D341Med (cell line): ENCODE measurements at regions not wholly inside any gene's neighbourhood (a gene's known extent, or its start where the extent isn't known, plus 50 kb on each side); places are given as distances from the start of the nearest gene placed in this dataset.

Source experiments
- DNase-seq: peaks from one replicate; pipeline ENCODE4 v3.0.0; 2012; ENCODE audit warnings: low spot score

GRCh38 chr18:24941174-24941951, 410.6 kb downstream of the ZNF521 start:
- DNase-seq: no peak

- no peak for DNase-seq
Measured at GRCh38 chr18:24942144-24942543, 409.8 kb downstream of the ZNF521 start.

GRCh38 chr18:24947521-24948305, 404.3 kb downstream of the ZNF521 start:
- no peak for DNase-seq

- DNase-seq: no peak
Measured at GRCh38 chr18:24949908-24950307, 402.1 kb downstream of the ZNF521 start.

GRCh38 chr18:24954341-24954740, 397.6 kb downstream of the ZNF521 start:
- no peak for DNase-seq

- DNase-seq: no peak
Measured at GRCh38 chr18:24958001-24958400, 394.0 kb downstream of the ZNF521 start.

- DNase-seq: no peak
Measured at GRCh38 chr18:24959051-24959476, 392.9 kb downstream of the ZNF521 start.

- no peak for DNase-seq
Measured at GRCh38 chr18:24964216-24964615, 387.8 kb downstream of the ZNF521 start.

- DNase-seq: no peak
Measured at GRCh38 chr18:24968238-24968775, 383.7 kb downstream of the ZNF521 start.

- DNase-seq: no peak
Measured at GRCh38 chr18:24972577-24972976, 379.4 kb downstream of the ZNF521 start.

GRCh38 chr18:24974431-24974830, 377.5 kb downstream of the ZNF521 start:
- DNase-seq: no peak

GRCh38 chr18:24975496-24976372, 376.2 kb downstream of the ZNF521 start:
- DNase-seq: no peak

- DNase-seq: no peak
Measured at GRCh38 chr18:24976502-24976901, 375.5 kb downstream of the ZNF521 start.

GRCh38 chr18:24979235-24979634, 372.7 kb downstream of the ZNF521 start:
- DNase-seq: no peak

- DNase-seq: no peak
Measured at GRCh38 chr18:24982831-24983230, 369.1 kb downstream of the ZNF521 start.

GRCh38 chr18:24983566-24984139, 368.3 kb downstream of the ZNF521 start:
- no peak for DNase-seq

GRCh38 chr18:24985586-24985985, 366.4 kb downstream of the ZNF521 start:
- DNase-seq: no peak

- DNase-seq: no peak
Measured at GRCh38 chr18:24986666-24987302, 365.2 kb downstream of the ZNF521 start.

GRCh38 chr18:24987303-24988252, 364.4 kb downstream of the ZNF521 start:
- no peak for DNase-seq

GRCh38 chr18:24988253-24988840, 363.6 kb downstream of the ZNF521 start:
- no peak for DNase-seq
